ENCODE measurements at regions not wholly inside any gene's neighbourhood (a gene's known extent, or its start where the extent isn't known, plus 50 kb on each side); places are given as distances from the start of the nearest gene placed in this dataset.

DNA sequence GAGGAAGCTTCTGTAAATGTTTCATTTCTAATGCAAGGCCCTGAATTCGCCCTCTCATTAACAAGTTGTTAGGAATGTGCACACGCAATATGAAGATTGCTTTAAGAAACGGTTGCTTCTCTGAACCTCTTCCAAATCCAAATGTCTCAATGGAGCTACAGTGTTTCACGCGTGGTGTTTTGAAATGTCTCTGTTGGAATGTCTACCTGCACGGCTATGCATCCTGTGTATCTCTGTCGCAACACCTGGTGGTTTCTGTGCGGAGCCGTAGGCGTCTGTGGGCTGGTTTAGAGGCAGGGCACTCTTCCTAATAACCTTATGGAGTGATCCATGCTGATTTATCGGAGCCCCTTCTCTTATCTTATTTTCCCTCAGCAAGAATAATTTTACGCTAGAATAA, 1584.2 kb upstream of the SLC10A2 start:
- TF ChIP-seq CTCF (conservative IDR thresholded peaks at IDR 0.05; ENCODE audit: low read depth in 2 of 2): no peak
- no peak for TF ChIP-seq EZH2 (IDR thresholded peaks at IDR 0.05; ENCODE audit: low read depth, unreplicated experiment)
- TF ChIP-seq POLR2AphosphoS5 (IDR thresholded peaks at IDR 0.05; ENCODE audit: low read depth): no peak
- TF ChIP-seq NANOG (IDR thresholded peaks at IDR 0.05; ENCODE audit: borderline replicate concordance): no peak
- TF ChIP-seq EZH2phosphoT487 (IDR thresholded peaks at IDR 0.05; ENCODE audit: unreplicated experiment): no peak
- TF ChIP-seq, protein P1, sequence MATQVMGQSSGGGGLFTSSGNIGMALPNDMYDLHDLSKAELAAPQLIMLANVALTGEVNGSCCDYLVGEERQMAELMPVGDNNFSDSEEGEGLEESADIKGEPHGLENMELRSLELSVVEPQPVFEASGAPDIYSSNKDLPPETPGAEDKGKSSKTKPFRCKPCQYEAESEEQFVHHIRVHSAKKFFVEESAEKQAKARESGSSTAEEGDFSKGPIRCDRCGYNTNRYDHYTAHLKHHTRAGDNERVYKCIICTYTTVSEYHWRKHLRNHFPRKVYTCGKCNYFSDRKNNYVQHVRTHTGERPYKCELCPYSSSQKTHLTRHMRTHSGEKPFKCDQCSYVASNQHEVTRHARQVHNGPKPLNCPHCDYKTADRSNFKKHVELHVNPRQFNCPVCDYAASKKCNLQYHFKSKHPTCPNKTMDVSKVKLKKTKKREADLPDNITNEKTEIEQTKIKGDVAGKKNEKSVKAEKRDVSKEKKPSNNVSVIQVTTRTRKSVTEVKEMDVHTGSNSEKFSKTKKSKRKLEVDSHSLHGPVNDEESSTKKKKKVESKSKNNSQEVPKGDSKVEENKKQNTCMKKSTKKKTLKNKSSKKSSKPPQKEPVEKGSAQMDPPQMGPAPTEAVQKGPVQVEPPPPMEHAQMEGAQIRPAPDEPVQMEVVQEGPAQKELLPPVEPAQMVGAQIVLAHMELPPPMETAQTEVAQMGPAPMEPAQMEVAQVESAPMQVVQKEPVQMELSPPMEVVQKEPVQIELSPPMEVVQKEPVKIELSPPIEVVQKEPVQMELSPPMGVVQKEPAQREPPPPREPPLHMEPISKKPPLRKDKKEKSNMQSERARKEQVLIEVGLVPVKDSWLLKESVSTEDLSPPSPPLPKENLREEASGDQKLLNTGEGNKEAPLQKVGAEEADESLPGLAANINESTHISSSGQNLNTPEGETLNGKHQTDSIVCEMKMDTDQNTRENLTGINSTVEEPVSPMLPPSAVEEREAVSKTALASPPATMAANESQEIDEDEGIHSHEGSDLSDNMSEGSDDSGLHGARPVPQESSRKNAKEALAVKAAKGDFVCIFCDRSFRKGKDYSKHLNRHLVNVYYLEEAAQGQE (IDR thresholded peaks at IDR 0.05; ENCODE audit: unreplicated experiment): no peak
- TF ChIP-seq JUNB (IDR thresholded peaks at IDR 0.05; ENCODE audit: unreplicated experiment): no peak
- TF ChIP-seq ZNF114 (CRISPR knock-in tag; IDR thresholded peaks at IDR 0.05): no peak
- TF ChIP-seq ETS1 (IDR thresholded peaks at IDR 0.05): no peak
- TF ChIP-seq CREB1 (CRISPR knock-in tag; IDR thresholded peaks at IDR 0.05; ENCODE audit: low read depth): no peak
- no peak for TF ChIP-seq ZNF331 (CRISPR knock-in tag; IDR thresholded peaks at IDR 0.05; ENCODE audit: low read depth)

All from GM23338 (cell line).